ENCODE measurements at regions not wholly inside any gene's neighbourhood (a gene's known extent, or its start where the extent isn't known, plus 50 kb on each side); places are given as distances from the start of the nearest gene placed in this dataset.

GRCh38 chr4:18185491-18185890 is 163.9 kb upstream of the LCORL start:
- Histone ChIP-seq H3K27ac (ENCODE audit: low read depth, low read length, poor library complexity, severe bottlenecking) (no peak overlapping the region), H3K4me1 (ENCODE audit: insufficient read depth, low read length, poor library complexity, severe bottlenecking) (no peaks in the 10 kb centered on the region), H3K36me3 (ENCODE audit: insufficient read depth, low read length, poor library complexity, severe bottlenecking) (no peaks in the 10 kb centered on the region), H3K9me3 (ENCODE audit: low read depth, low read length, poor library complexity, severe bottlenecking) (no peaks in the 10 kb centered on the region), H3K4me3 (ENCODE audit: low read depth, low read length, poor library complexity, severe bottlenecking) (no peak overlapping the region), H3K27me3 (replicated peaks; ENCODE audit: insufficient read depth, low read depth, low read length, poor library complexity) (no peaks in the 10 kb centered on the region)
- no peak for TF ChIP-seq CTCF (conservative IDR thresholded peaks at IDR 0.05; ENCODE audit: low read depth, low read length)
- TF ChIP-seq EZH2 (IDR thresholded peaks at IDR 0.05; ENCODE audit: borderline replicate concordance, low read depth, low read length, poor library complexity, severe bottlenecking): no peak
- no peak for DNase-seq (ENCODE audit: low spot score)
- POLR2A ChIA-PET (ENCODE audit: low non-redundant PET): no interaction called here
- CTCF ChIA-PET: no interaction called here
- intact Hi-C loops (cut with micrococcal nuclease; ENCODE audit: unreplicated experiment): no loop called here
- BruUV-seq (replicated peaks): no TSS peak

GRCh38 chr4:18180892-18181291 is 159.3 kb upstream of the LCORL start:
- H3K27ac ChIP-seq (ENCODE audit: low read depth, low read length, poor library complexity, severe bottlenecking): no peak overlapping the region
- TF ChIP-seq EZH2 (IDR thresholded peaks at IDR 0.05; ENCODE audit: borderline replicate concordance, low read depth, low read length, poor library complexity, severe bottlenecking): no peak
- TF ChIP-seq CTCF (conservative IDR thresholded peaks at IDR 0.05; ENCODE audit: low read depth, low read length): no peak
- POLR2A ChIA-PET (ENCODE audit: low non-redundant PET): no interaction called here
- CTCF ChIA-PET: no interaction called here
- intact Hi-C loops (cut with micrococcal nuclease; ENCODE audit: unreplicated experiment): no loop called here
- no peaks in the 10 kb centered on the region for H3K36me3 ChIP-seq (ENCODE audit: insufficient read depth, low read length, poor library complexity, severe bottlenecking)
- no peaks in the 10 kb centered on the region for H3K4me1 ChIP-seq (ENCODE audit: insufficient read depth, low read length, poor library complexity, severe bottlenecking)
- no peaks in the 10 kb centered on the region for H3K27me3 ChIP-seq (replicated peaks; ENCODE audit: insufficient read depth, low read depth, low read length, poor library complexity)
- H3K4me3 ChIP-seq (ENCODE audit: low read depth, low read length, poor library complexity, severe bottlenecking): no peak overlapping the region
- no peaks in the 10 kb centered on the region for H3K9me3 ChIP-seq (ENCODE audit: low read depth, low read length, poor library complexity, severe bottlenecking)
- DNase-seq (ENCODE audit: low spot score): no peak
- BruUV-seq (replicated peaks): no TSS peak

GRCh38 chr4:18180122-18180521 is 158.6 kb upstream of the LCORL start:
- ChIA-PET POLR2A (ENCODE audit: low non-redundant PET) (no interaction called here), CTCF (no interaction called here)
- no peak for DNase-seq (ENCODE audit: low spot score)
- H3K36me3 ChIP-seq (ENCODE audit: insufficient read depth, low read length, poor library complexity, severe bottlenecking): no peaks in the 10 kb centered on the region
- H3K27ac ChIP-seq (ENCODE audit: low read depth, low read length, poor library complexity, severe bottlenecking): no peak overlapping the region
- H3K4me3 ChIP-seq (ENCODE audit: low read depth, low read length, poor library complexity, severe bottlenecking): no peak overlapping the region
- intact Hi-C loops (cut with micrococcal nuclease; ENCODE audit: unreplicated experiment): no loop called here
- no peaks in the 10 kb centered on the region for H3K9me3 ChIP-seq (ENCODE audit: low read depth, low read length, poor library complexity, severe bottlenecking)
- H3K27me3 ChIP-seq (replicated peaks; ENCODE audit: insufficient read depth, low read depth, low read length, poor library complexity): no peaks in the 10 kb centered on the region
- TF ChIP-seq EZH2 (IDR thresholded peaks at IDR 0.05; ENCODE audit: borderline replicate concordance, low read depth, low read length, poor library complexity, severe bottlenecking): no peak
- no peak for TF ChIP-seq CTCF (conservative IDR thresholded peaks at IDR 0.05; ENCODE audit: low read depth, low read length)
- no TSS peak for BruUV-seq (replicated peaks)
- no peaks in the 10 kb centered on the region for H3K4me1 ChIP-seq (ENCODE audit: insufficient read depth, low read length, poor library complexity, severe bottlenecking)
